ENCODE measurements at regions not wholly inside any gene's neighbourhood (a gene's known extent, or its start where the extent isn't known, plus 50 kb on each side); places are given as distances from the start of the nearest gene placed in this dataset.

DNA sequence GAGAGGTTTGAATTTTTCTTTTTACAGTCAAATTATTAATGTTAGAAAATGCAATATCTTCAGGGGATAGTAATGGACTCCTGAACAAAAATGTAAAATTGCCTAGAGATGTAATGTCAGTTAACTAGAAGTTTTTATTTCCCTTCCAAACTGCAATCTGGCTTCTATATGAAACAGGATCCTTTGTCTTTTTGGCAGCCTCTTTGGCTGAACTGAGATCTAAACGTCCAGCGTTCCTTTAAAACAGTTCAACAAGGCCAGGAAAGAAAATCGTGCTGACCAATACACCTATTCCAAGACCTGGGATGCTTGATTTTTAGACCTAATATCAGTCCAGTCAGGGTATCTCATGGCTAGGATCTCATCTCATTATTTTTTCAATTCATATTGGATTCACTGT lies 245.5 kb downstream of the FIGN start:
- 9 to 16% methylated on average over 3 of the region's 3 CpGs for WGBS, 2 donors
- ATAC-seq (ENCODE audit: low FRiP score) (no peak), DNase-seq (no peak)
- Histone ChIP-seq H3K4me1 (ENCODE audit: control insufficient read depth in 1 of 2, insufficient read depth in 2 of 2, low read length in 2 of 2) (peaks cover 0 to 2% of the 10 kb centered on the region in 2 donors), H3K27me3 (ENCODE audit: control insufficient read depth in 1 of 2, insufficient read depth in 2 of 2, low read length in 1 of 2) (no peaks in the 10 kb centered on the region), H3K36me3 (ENCODE audit: control insufficient read depth in 1 of 2, insufficient read depth in 2 of 2, low read length in 1 of 2) (no peaks in the 10 kb centered on the region), H3K9me3 (ENCODE audit: control insufficient read depth, low read length) (no peaks in the 10 kb centered on the region), H3K4me3 (ENCODE audit: low read length in 2 of 2) (no peak overlapping the region), H3K27ac (ENCODE audit: low read depth in 1 of 2, low read length in 2 of 2) (no peak overlapping the region)
- intact Hi-C loops (cut with DNase I), result no loop called here

GRCh38 chr2:163481515-163481914 lies 254.3 kb downstream of the FIGN start:
- H3K27me3 ChIP-seq (ENCODE audit: control insufficient read depth in 1 of 2, insufficient read depth in 2 of 2, low read length in 1 of 2), result no peaks in the 10 kb centered on the region
- no peak for DNase-seq
- H3K9me3 ChIP-seq (ENCODE audit: control insufficient read depth, low read length), result peaks cover 1% of the 10 kb centered on the region
- no peak overlapping the region for H3K4me3 ChIP-seq (ENCODE audit: low read length in 2 of 2)
- intact Hi-C loops (cut with DNase I), result no loop called here
- no peak for ATAC-seq (ENCODE audit: low FRiP score)
- H3K27ac ChIP-seq (ENCODE audit: low read depth in 1 of 2, low read length in 2 of 2), result no peak overlapping the region
- H3K36me3 ChIP-seq (ENCODE audit: control insufficient read depth in 1 of 2, insufficient read depth in 2 of 2, low read length in 1 of 2), result no peaks in the 10 kb centered on the region
- no peaks in the 10 kb centered on the region for H3K4me1 ChIP-seq (ENCODE audit: control insufficient read depth in 1 of 2, insufficient read depth in 2 of 2, low read length in 2 of 2)

GRCh38 chr2:163479599-163479998 lies 256.2 kb downstream of the FIGN start:
- H3K36me3 ChIP-seq (ENCODE audit: control insufficient read depth in 1 of 2, insufficient read depth in 2 of 2, low read length in 1 of 2), result no peaks in the 10 kb centered on the region
- peaks cover 1% of the 10 kb centered on the region for H3K9me3 ChIP-seq (ENCODE audit: control insufficient read depth, low read length)
- H3K4me3 ChIP-seq (ENCODE audit: low read length in 2 of 2), result no peak overlapping the region
- DNase-seq (peak in 1 of 2 donors; percentile 31), ATAC-seq (ENCODE audit: low FRiP score) (no peak)
- H3K4me1 ChIP-seq (ENCODE audit: control insufficient read depth in 1 of 2, insufficient read depth in 2 of 2, low read length in 2 of 2), result no peaks in the 10 kb centered on the region
- 95 to 97% methylated on average over 9 of the region's 9 CpGs for WGBS, 2 donors
- no peak overlapping the region for H3K27ac ChIP-seq (ENCODE audit: low read depth in 1 of 2, low read length in 2 of 2)
- intact Hi-C loops (cut with DNase I), result no loop called here
- no peaks in the 10 kb centered on the region for H3K27me3 ChIP-seq (ENCODE audit: control insufficient read depth in 1 of 2, insufficient read depth in 2 of 2, low read length in 1 of 2)

- no peak for DNase-seq
- no peaks in the 10 kb centered on the region for H3K27me3 ChIP-seq (ENCODE audit: control insufficient read depth in 1 of 2, insufficient read depth in 2 of 2, low read length in 1 of 2)
- peaks cover 1% of the 10 kb centered on the region for H3K9me3 ChIP-seq (ENCODE audit: control insufficient read depth, low read length)
- H3K36me3 ChIP-seq (ENCODE audit: control insufficient read depth in 1 of 2, insufficient read depth in 2 of 2, low read length in 1 of 2), result no peaks in the 10 kb centered on the region
- intact Hi-C loops (cut with DNase I), result no loop called here
- ATAC-seq (ENCODE audit: low FRiP score), result no peak
- no peak overlapping the region for H3K4me3 ChIP-seq (ENCODE audit: low read length in 2 of 2)
- no peaks in the 10 kb centered on the region for H3K4me1 ChIP-seq (ENCODE audit: control insufficient read depth in 1 of 2, insufficient read depth in 2 of 2, low read length in 2 of 2)
- no peak overlapping the region for H3K27ac ChIP-seq (ENCODE audit: low read depth in 1 of 2, low read length in 2 of 2)
- WGBS, 2 donors, result 65 to 66% methylated on average over 3 of the region's 3 CpGs
Measured at GRCh38 chr2:163475815-163476214, 260.0 kb downstream of the FIGN start.

GRCh38 chr2:163474889-163475288 lies 260.9 kb downstream of the FIGN start:
- Histone ChIP-seq H3K4me1 (ENCODE audit: control insufficient read depth in 1 of 2, insufficient read depth in 2 of 2, low read length in 2 of 2) (peaks cover 0 to 2% of the 10 kb centered on the region in 2 donors), H3K9me3 (ENCODE audit: control insufficient read depth, low read length) (peaks cover 1% of the 10 kb centered on the region), H3K36me3 (ENCODE audit: control insufficient read depth in 1 of 2, insufficient read depth in 2 of 2, low read length in 1 of 2) (no peaks in the 10 kb centered on the region), H3K27me3 (ENCODE audit: control insufficient read depth in 1 of 2, insufficient read depth in 2 of 2, low read length in 1 of 2) (no peaks in the 10 kb centered on the region), H3K27ac (ENCODE audit: low read depth in 1 of 2, low read length in 2 of 2) (no peak overlapping the region), H3K4me3 (ENCODE audit: low read length in 2 of 2) (no peak overlapping the region)
- no peak for DNase-seq
- ATAC-seq (ENCODE audit: low FRiP score), result no peak
- intact Hi-C loops (cut with DNase I), result no loop called here
- WGBS, 2 donors, result 83 to 90% methylated on average over 4 of the region's 4 CpGs

DNA sequence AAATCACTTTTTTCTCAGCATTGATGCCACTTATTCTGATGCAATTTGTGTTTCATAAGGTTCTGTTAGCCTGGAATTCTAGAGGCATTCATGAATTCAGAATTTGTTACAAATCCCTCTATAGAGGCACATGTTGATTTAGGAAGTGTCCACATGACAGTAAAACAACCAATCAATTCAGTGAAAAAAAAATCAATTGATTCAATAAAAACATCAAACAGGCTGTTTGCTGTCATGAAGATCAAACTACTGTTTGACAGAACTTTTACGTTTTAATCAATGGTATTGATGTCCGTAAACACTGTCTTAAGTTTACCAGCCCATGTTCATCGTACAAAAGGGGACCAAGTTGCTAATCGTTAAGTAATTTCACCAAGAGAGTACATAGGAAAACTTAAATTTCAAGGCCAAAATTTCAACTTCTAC lies 261.5 kb downstream of the FIGN start:
- H3K4me3 ChIP-seq (ENCODE audit: low read length in 2 of 2), result no peak overlapping the region
- no peak overlapping the region for H3K27ac ChIP-seq (ENCODE audit: low read depth in 1 of 2, low read length in 2 of 2)
- peaks cover 0 to 2% of the 10 kb centered on the region in 2 donors for H3K4me1 ChIP-seq (ENCODE audit: control insufficient read depth in 1 of 2, insufficient read depth in 2 of 2, low read length in 2 of 2)
- no peaks in the 10 kb centered on the region for H3K27me3 ChIP-seq (ENCODE audit: control insufficient read depth in 1 of 2, insufficient read depth in 2 of 2, low read length in 1 of 2)
- no peak for DNase-seq
- intact Hi-C loops (cut with DNase I), result no loop called here
- 93 to 97% methylated on average over 4 of the region's 4 CpGs for WGBS, 2 donors
- no peaks in the 10 kb centered on the region for H3K9me3 ChIP-seq (ENCODE audit: control insufficient read depth, low read length)
- no peak for ATAC-seq (ENCODE audit: low FRiP score)
- no peaks in the 10 kb centered on the region for H3K36me3 ChIP-seq (ENCODE audit: control insufficient read depth in 1 of 2, insufficient read depth in 2 of 2, low read length in 1 of 2)

GRCh38 chr2:163471947-163472346 lies 263.9 kb downstream of the FIGN start:
- peaks cover 0 to 2% of the 10 kb centered on the region in 2 donors for H3K4me1 ChIP-seq (ENCODE audit: control insufficient read depth in 1 of 2, insufficient read depth in 2 of 2, low read length in 2 of 2)
- no peak overlapping the region for H3K4me3 ChIP-seq (ENCODE audit: low read length in 2 of 2)
- no peak for DNase-seq
- ATAC-seq (ENCODE audit: low FRiP score), result no peak
- no peaks in the 10 kb centered on the region for H3K27me3 ChIP-seq (ENCODE audit: control insufficient read depth in 1 of 2, insufficient read depth in 2 of 2, low read length in 1 of 2)
- intact Hi-C loops (cut with DNase I), result no loop called here
- H3K36me3 ChIP-seq (ENCODE audit: control insufficient read depth in 1 of 2, insufficient read depth in 2 of 2, low read length in 1 of 2), result no peaks in the 10 kb centered on the region
- H3K27ac ChIP-seq (ENCODE audit: low read depth in 1 of 2, low read length in 2 of 2), result no peak overlapping the region
- no peaks in the 10 kb centered on the region for H3K9me3 ChIP-seq (ENCODE audit: control insufficient read depth, low read length)
- 2 to 5% methylated on average over 1 of the region's 1 CpG for WGBS, 2 donors

DNA sequence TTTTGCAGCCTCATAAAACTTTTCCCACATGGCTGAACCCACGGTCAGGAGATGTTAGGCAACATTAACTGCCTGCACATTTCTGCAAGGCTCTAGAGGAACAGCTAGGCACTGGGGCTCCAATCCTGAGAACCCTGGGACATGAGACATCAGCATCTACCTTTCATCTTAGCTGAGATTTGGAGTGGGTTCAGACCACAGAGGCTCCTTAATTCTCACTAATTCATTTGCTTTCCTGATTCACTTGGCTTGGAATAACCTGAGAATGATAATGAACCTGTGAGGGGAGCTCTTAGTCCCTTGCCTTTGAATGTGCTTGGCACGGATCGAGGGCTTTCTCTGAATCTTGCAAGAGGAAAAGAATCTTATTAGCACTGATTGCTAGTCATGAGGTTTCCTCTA lies 266.2 kb downstream of the FIGN start:
- H3K36me3 ChIP-seq (ENCODE audit: control insufficient read depth in 1 of 2, insufficient read depth in 2 of 2, low read length in 1 of 2), result no peaks in the 10 kb centered on the region
- intact Hi-C loops (cut with DNase I), result no loop called here
- 11 to 17% methylated on average over 3 of the region's 3 CpGs for WGBS, 2 donors
- ATAC-seq (ENCODE audit: low FRiP score) (peak; percentile 64), DNase-seq (no peak)
- no peaks in the 10 kb centered on the region for H3K9me3 ChIP-seq (ENCODE audit: control insufficient read depth, low read length)
- no peak overlapping the region for H3K27ac ChIP-seq (ENCODE audit: low read depth in 1 of 2, low read length in 2 of 2)
- H3K4me1 ChIP-seq (ENCODE audit: control insufficient read depth in 1 of 2, insufficient read depth in 2 of 2, low read length in 2 of 2), result peaks cover 0 to 2% of the 10 kb centered on the region in 2 donors
- H3K4me3 ChIP-seq (ENCODE audit: low read length in 2 of 2), result no peak overlapping the region
- no peaks in the 10 kb centered on the region for H3K27me3 ChIP-seq (ENCODE audit: control insufficient read depth in 1 of 2, insufficient read depth in 2 of 2, low read length in 1 of 2)

DNA sequence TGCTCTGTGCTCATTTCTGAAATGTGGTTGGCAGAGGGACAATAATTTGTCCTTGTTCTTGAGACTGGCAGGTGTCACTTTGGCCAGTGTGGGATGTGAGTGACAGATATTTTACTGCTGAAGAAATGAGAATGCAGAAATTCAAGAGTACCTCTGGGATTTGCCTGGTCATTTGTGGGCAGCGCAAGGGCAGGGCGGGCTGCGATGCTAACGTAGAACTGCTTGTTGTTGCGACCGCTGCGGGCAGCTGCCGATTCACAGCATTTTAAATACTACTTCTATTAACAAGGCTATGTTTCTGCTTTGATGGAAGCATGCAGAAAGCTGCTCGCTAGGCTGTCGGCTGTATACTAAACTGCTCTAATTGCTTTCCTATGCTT lies 268.6 kb downstream of the FIGN start:
- Histone ChIP-seq H3K27me3 (ENCODE audit: control insufficient read depth in 1 of 2, insufficient read depth in 2 of 2, low read length in 1 of 2) (no peaks in the 10 kb centered on the region), H3K36me3 (ENCODE audit: control insufficient read depth in 1 of 2, insufficient read depth in 2 of 2, low read length in 1 of 2) (no peaks in the 10 kb centered on the region), H3K27ac (ENCODE audit: low read depth in 1 of 2, low read length in 2 of 2) (no peak overlapping the region), H3K4me1 (ENCODE audit: control insufficient read depth in 1 of 2, insufficient read depth in 2 of 2, low read length in 2 of 2) (peaks cover 0 to 2% of the 10 kb centered on the region in 2 donors), H3K4me3 (ENCODE audit: low read length in 2 of 2) (no peak overlapping the region), H3K9me3 (ENCODE audit: control insufficient read depth, low read length) (peaks cover 2% of the 10 kb centered on the region)
- WGBS, 2 donors, result 96 to 99% methylated on average over 10 of the region's 10 CpGs
- ATAC-seq (ENCODE audit: low FRiP score) (no peak), DNase-seq (no peak)
- intact Hi-C loops (cut with DNase I), result no loop called here

All from aorta (tissue), 5 donors.